Activated CD8-positive, alpha-beta memory T cell treated with anti-CD3 and anti-CD28 coated beads, Interleukin-2, amount 10 ng/mL, durations not matched to agents 7 days and 5 days (primary cell): ENCODE measurements at regions not wholly inside any gene's neighbourhood (a gene's known extent, or its start where the extent isn't known, plus 50 kb on each side); places are given as distances from the start of the nearest gene placed in this dataset.

ENCODE experiments used
- ATAC-seq: fragments of 150-1000 bp; cut with Tn5 transposase; one replicate; pipeline ENCODE4 v1.10.0; 2021; ENCODE audit warnings: moderate library complexity
- CTCF ChIA-PET: fragments of 350-600 bp; sonication (Branson Sonifier 250); formaldehyde crosslinking; loops from one replicate; lab custom pipeline; 2021; ENCODE audit warnings: antibody characterized with exemption; lab: Charles Lee
- DNase-seq: peaks from one replicate; pipeline ENCODE4 v3.0.0-alpha.2; 2020
- H3K27ac Mint-ChIP-seq: one replicate; pipeline ENCODE4 v1.8.0; 2021; ENCODE audit warnings: mild to moderate bottlenecking, mixed read lengths
- H3K27me3 Mint-ChIP-seq: one replicate; pipeline ENCODE4 v1.8.0; 2021; ENCODE audit warnings: mixed read lengths
- H3K36me3 Mint-ChIP-seq: one replicate; pipeline ENCODE4 v1.8.0; 2021; ENCODE audit warnings: mild to moderate bottlenecking, mixed read lengths
- H3K4me1 Mint-ChIP-seq: one replicate; pipeline ENCODE4 v1.8.0; 2021; ENCODE audit warnings: mixed read lengths
- H3K4me3 Mint-ChIP-seq: one replicate; pipeline ENCODE4 v1.8.0; 2021; ENCODE audit warnings: mild to moderate bottlenecking, moderate library complexity, mixed read lengths
- H3K9me3 Mint-ChIP-seq: one replicate; pipeline ENCODE4 v1.8.0; 2022; ENCODE audit warnings: low read depth, mixed read lengths

DNA sequence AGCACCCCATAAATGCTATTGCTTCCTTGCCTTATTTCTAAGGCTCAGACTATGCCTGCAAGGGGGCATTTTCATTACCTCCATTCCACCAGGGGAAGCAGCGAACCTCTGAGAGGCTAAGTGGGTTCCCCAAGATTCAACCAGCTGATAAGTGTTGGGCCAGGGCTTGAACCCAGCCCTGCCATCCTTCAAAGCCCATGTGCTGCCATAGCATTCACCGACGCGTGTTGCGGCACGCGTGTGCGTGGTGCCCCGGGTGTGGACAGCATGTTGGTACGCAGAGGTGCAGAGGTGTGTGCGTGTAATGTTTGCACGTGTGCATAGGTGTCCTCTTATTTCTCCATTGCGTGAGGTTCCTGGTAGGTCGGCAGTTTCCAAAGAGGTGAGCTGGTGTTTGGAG, 66.0 kb upstream of the PPARA start:
- Mint-ChIP-seq H3K36me3 (no peaks in the 10 kb centered on the region), H3K4me1 (no peaks in the 10 kb centered on the region), H3K27me3 (no peaks in the 10 kb centered on the region), H3K27ac (no peak overlapping the region), H3K9me3 (no peaks in the 10 kb centered on the region), H3K4me3 (no peak overlapping the region)
- no peak for ATAC-seq
- CTCF ChIA-PET: no interaction called here
- DNase-seq: no peak

DNA sequence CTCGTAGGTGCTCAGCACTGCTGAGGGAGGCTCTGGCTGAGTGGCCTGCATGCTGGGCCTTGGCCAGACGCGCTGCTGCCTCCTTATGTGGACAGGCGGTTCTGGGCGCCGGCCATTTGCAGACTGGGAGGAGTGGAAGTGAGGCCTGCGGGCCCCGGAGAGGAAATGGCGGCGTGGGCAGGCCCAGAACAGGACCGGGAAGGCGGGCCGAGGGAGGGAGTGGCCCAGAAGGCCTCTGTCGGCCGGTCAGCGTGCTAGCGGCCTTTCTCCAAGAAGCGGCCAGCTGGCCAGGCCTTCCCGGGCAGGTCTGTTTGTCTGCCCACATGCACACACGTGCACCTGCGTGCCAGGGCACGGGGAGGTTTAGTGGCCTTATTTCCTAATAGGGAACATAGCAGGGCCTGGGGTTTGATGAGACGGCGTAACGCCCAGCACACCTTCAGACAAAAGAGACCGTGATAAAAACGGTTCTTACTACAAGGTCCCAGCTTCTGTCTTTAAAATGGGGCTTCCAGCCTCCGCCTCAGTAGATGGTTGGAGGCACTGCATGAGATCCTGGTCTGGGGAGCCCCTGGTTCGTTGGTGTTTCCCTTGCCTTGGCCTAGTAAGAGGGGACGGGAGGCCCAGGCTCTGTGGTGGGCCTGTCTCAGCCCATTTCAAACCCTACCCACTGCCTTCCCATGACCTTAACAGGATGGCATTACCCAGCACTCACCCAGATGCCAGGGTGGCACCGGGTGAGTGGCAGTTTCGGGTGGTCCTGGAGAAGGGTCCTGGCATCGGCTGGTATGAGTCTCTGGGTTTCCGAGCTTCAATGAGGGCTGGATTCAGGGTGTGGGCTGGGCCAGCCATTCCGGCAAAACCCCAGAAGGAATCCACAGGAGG, 65.1 kb upstream of the PPARA start:
- no peaks in the 10 kb centered on the region for H3K9me3 Mint-ChIP-seq
- DNase-seq (no peak), ATAC-seq (no peak)
- H3K27me3 Mint-ChIP-seq: no peaks in the 10 kb centered on the region
- no peak overlapping the region for H3K27ac Mint-ChIP-seq
- no peaks in the 10 kb centered on the region for H3K4me1 Mint-ChIP-seq
- CTCF ChIA-PET: no interaction called here
- no peaks in the 10 kb centered on the region for H3K36me3 Mint-ChIP-seq
- H3K4me3 Mint-ChIP-seq: no peak overlapping the region

DNA sequence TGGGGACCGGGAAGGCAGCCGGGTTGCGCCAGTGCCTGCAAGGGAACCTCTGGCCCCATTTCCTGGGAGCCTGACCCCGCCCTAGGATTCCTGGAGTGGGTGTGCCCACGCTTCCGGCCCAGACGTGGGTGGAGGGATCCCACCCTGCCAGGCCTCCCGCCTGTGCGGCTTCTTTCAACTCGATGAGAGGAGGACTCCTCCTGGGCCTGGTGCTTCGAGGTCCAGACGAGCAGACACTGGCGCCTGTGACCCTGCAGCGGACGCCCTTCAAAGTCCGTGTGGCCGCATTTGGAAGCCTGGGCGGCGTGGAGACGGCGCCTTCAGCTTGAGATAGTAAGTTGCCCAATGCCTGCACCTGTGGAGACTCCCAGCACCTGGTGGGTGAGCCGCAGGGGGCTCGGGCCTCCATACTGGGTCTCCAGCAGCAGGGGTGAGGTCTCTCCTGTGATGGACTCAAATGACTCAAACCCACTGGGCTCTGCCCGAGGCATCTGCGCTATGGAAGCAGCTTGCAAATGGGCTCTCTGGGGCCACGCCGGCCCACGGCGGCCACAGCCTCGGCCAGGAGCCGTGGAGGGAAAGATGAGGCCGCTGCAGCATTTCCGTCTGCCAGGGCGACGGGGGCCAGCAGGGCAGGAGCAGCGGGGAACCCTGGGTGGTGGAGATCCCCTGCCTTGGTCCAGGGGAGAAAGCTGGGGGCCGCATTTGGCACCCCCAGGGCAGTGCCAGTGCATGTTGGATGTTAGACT, 64.3 kb upstream of the PPARA start:
- Mint-ChIP-seq H3K9me3 (no peaks in the 10 kb centered on the region), H3K27ac (no peak overlapping the region), H3K4me3 (no peak overlapping the region), H3K36me3 (no peaks in the 10 kb centered on the region), H3K4me1 (peaks cover 2% of the 10 kb centered on the region), H3K27me3 (no peaks in the 10 kb centered on the region)
- ATAC-seq: no peak
- no peak for DNase-seq
- CTCF ChIA-PET: no interaction called here

DNA sequence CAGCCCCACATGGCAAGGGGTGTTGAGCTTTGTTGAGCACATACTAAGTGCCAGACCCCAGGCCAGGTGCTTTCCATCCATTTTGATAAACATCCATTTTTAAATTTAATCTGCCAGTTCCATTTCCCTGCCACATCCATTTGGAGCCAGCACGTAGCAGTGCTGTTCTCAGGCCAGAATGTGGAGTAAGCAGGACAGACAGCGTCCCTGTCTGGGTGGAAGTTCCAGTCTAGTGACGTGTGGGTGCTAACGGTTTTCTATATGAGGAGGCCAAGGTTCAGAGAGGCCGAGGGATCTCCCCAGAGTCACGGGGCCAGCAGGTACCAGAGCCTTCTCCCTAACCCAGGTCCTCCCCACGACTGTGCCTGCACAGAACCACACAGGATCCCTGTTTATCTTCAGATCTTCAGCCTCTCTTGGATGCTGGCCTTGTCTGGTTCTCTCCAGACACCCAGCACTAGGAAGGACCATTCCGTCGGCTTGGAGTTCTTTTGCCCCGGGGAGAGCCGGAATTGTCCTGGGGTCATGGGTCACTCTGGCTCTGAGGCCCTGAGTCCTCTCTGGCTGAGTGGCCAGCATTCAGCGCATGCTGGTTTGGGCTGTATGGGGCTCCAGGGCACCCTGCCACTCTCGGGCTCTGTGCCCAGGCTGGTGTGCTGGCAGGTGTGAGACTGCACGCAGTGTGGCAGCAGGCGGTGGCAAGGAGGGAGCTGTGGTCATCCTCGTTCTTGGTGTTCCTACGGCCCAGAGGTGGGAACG, 63.6 kb upstream of the PPARA start:
- Mint-ChIP-seq H3K27me3 (no peaks in the 10 kb centered on the region), H3K4me3 (no peak overlapping the region), H3K27ac (no peak overlapping the region), H3K36me3 (no peaks in the 10 kb centered on the region), H3K4me1 (peaks cover 8% of the 10 kb centered on the region), H3K9me3 (no peaks in the 10 kb centered on the region)
- DNase-seq (no peak), ATAC-seq (no peak)
- CTCF ChIA-PET: no interaction called here

DNA sequence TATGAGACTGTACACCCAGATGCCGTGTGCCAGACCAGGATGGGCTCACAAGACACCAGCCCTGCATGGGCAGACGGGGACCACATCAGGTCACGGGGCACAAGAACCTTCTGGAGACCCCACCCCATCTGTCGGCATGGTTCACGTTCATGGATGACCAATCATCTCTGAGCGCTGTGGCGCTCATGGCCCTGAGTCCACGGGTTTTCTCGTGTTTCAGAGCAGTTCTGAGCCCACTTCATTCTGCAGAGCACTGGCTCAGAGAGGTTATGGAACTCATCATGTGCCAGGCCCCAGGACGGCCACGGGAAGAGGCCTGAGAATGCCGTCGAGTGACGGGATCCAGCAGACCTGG, 63.0 kb upstream of the PPARA start:
- Mint-ChIP-seq H3K4me1 (peaks cover 8% of the 10 kb centered on the region), H3K9me3 (no peaks in the 10 kb centered on the region), H3K27ac (no peak overlapping the region), H3K36me3 (no peaks in the 10 kb centered on the region), H3K27me3 (no peaks in the 10 kb centered on the region), H3K4me3 (no peak overlapping the region)
- ATAC-seq (no peak), DNase-seq (no peak)
- CTCF ChIA-PET: no interaction called here

DNA sequence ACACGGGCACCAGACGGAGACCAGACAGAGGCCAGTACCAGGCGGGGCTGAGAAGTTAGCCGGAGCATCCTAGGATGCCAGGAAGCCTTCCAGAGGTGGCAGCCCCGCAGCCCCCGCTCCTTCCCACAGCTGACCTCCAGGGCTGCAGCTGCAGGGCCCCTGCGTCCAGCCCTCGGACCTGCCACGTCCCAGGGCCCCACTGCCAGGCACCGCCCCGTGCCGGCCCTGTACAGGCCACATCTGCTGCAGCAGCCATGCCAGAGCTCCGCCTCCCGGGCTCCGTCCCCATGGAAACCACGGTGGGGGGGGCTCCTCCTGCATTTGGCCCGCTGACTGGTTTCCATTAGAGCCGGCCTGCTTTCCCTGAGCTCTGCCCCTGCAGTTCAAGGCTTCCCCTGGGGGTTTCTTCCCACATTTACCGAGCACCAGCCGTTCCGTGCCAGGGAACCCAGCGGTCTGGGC, 62.5 kb upstream of the PPARA start:
- Mint-ChIP-seq H3K4me3 (no peak overlapping the region), H3K27ac (no peak overlapping the region), H3K27me3 (no peaks in the 10 kb centered on the region), H3K4me1 (peaks cover 8% of the 10 kb centered on the region), H3K36me3 (no peaks in the 10 kb centered on the region), H3K9me3 (no peaks in the 10 kb centered on the region)
- no peak for ATAC-seq
- CTCF ChIA-PET: no interaction called here
- DNase-seq: no peak

DNA sequence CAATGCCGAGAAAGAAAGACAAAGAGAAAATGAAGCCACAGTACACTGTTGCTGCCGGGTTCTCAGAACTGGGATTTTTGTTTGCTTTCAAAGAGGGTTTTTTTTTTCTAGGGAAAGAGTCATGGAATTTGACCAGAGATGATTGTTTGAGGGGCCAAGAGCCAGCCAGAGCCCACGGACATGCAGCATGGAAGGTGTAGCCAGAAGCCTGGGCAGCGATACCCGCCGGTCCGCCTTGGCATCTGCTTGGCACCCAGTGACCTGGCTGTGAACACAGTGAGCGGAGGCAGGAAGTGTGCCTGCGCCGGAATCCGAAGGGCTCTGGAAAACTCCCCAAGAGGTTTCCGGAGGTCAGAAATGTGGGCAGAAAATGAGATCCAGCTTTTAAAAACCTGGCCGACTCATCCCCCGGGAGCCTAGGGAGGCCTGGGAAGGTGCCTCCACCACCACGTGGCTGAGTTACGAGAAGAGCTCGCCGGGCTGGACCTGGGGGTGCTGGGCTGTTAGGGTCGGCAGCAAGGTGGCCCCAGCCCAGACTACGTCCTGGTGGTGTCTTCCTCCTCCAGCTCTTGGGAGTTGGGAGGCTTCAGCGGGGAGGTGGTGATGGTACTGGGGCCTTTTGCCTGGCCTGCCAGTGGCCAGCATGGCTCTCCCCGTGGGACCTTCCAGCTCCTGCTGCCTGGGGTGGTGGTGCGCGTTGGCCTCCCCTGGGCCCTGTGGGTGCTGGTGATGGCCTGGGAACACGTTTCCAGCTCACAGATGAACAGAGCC, 61.6 kb upstream of the PPARA start:
- CTCF ChIA-PET: interaction anchor here (0.5 to 1.7 kb wide), 4 partner anchors 28 to 82 kb away, joined by 3 to 6 read pairs (median 5); no protein-coding TSS in a partner anchor
- Mint-ChIP-seq H3K27ac (no peak overlapping the region), H3K9me3 (no peaks in the 10 kb centered on the region)

DNA sequence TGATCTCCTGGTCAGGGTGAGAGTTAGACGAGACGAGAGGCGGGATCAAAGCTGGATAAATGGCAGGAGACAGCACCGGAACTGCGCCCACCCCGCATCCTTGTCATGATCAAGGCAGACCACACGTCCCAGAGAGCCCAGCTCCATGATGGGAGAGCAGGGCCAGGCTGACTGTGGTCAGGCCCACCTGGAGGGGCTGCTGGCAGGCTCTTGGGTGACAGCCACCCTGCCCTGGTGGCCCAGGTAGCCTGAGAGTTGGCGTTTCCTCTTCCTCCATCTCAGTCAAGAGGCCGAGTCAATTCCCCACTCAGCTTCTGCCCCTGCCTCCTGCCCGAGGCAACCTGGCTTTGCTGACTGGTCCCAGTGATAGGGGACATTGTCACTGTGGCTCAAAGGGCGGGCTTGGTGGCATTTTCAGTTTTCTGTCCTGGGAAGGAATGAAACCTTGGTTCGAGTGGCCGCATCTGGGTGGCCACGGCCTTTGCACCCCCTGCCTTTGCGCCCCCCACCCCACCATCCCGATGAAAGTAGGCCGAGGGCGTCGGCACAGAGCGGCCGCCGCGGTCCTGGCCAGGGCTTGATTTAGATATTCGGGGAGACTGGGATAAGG, 60.8 kb upstream of the PPARA start:
- CTCF ChIA-PET: interaction anchor here (0.5 to 1.7 kb wide), 4 partner anchors 27 to 83 kb away, joined by 3 to 6 read pairs (median 5); no protein-coding TSS in a partner anchor
- H3K27ac Mint-ChIP-seq: no peak overlapping the region
- ATAC-seq: no peak
- H3K4me3 Mint-ChIP-seq: no peak overlapping the region
- no peaks in the 10 kb centered on the region for H3K9me3 Mint-ChIP-seq
- H3K36me3 Mint-ChIP-seq: no peaks in the 10 kb centered on the region
- H3K27me3 Mint-ChIP-seq: no peaks in the 10 kb centered on the region
- no peak for DNase-seq
- H3K4me1 Mint-ChIP-seq: peaks cover 8% of the 10 kb centered on the region

More for the DNA sequence above, 61.6 kb upstream of the PPARA start:
- DNase-seq (no peak), ATAC-seq (no peak)
- Mint-ChIP-seq H3K36me3 (no peaks in the 10 kb centered on the region), H3K27me3 (no peaks in the 10 kb centered on the region), H3K4me1 (peaks cover 8% of the 10 kb centered on the region), H3K4me3 (no peak overlapping the region)

DNA sequence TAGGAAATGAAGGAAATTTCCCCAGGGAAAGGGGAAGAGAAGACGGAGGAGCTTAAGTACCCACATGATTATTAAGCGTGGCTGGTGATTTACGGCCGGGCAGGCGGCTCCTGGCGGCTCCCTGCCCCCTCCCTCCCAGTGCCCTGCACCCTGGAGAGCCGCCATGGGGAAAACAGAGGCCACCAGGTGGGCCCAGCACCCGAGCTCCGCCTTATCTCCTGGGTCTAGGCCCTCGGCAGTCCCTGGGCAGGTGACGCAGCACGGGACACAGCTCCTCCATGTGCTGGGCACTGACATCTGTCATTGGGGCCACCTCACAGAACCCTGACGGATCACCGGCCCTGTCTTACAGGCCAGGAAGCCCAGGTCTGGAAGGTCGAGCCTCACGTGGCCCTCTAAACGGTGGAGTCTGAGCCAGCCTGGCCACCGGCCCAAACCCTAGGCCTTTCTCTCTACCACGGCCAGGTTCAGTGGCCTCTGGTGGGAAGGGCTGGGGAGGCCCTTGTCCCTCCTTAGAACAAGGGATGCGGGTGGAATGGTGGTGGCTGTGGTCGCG, 60.2 kb upstream of the PPARA start:
- no peak for ATAC-seq
- no peaks in the 10 kb centered on the region for H3K36me3 Mint-ChIP-seq
- H3K4me3 Mint-ChIP-seq: no peak overlapping the region
- H3K27me3 Mint-ChIP-seq: no peaks in the 10 kb centered on the region
- CTCF ChIA-PET: interaction anchor here (1.3 to 1.7 kb wide), 3 partner anchors 27 to 83 kb away, joined by 5 to 6 read pairs (median 5); no protein-coding TSS in a partner anchor
- H3K27ac Mint-ChIP-seq: no peak overlapping the region
- no peak for DNase-seq
- H3K4me1 Mint-ChIP-seq: peaks cover 8% of the 10 kb centered on the region
- no peaks in the 10 kb centered on the region for H3K9me3 Mint-ChIP-seq

DNA sequence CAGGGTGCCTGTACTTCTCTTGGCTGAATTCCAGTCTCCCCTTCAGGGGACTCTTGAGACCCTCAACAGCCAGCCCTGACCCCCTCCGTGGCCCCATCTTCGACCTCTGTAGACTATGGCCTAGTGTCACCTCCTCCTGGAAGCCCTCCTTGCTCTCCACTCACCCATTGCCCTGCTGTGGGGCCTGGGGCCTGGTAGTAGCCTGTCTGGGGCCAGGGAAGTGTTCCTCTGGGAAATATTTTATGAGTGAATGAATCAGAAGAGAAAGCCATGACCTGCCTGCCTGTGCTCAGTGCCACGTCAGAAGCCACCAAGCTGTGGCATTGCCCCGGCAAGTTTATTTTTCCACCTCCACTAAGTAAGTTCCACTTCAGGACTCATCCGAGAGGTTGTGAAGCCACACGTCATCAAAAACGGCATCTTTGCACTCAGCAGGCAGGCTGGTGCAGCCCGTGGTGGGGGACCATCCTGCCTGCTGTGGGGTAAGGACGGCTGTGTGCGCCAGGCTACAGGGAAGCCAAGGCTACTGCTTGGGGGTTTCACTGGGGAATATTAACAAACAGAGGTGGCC, 59.6 kb upstream of the PPARA start:
- CTCF ChIA-PET: interaction anchor here (0.8 kb wide), 1 partner anchor 84 kb away, joined by 3 read pairs; no protein-coding TSS in a partner anchor
- Mint-ChIP-seq H3K27me3 (no peaks in the 10 kb centered on the region), H3K4me1 (peaks cover 8% of the 10 kb centered on the region), H3K27ac (no peak overlapping the region), H3K9me3 (no peaks in the 10 kb centered on the region), H3K4me3 (no peak overlapping the region), H3K36me3 (no peaks in the 10 kb centered on the region)
- ATAC-seq (no peak), DNase-seq (no peak)

DNA sequence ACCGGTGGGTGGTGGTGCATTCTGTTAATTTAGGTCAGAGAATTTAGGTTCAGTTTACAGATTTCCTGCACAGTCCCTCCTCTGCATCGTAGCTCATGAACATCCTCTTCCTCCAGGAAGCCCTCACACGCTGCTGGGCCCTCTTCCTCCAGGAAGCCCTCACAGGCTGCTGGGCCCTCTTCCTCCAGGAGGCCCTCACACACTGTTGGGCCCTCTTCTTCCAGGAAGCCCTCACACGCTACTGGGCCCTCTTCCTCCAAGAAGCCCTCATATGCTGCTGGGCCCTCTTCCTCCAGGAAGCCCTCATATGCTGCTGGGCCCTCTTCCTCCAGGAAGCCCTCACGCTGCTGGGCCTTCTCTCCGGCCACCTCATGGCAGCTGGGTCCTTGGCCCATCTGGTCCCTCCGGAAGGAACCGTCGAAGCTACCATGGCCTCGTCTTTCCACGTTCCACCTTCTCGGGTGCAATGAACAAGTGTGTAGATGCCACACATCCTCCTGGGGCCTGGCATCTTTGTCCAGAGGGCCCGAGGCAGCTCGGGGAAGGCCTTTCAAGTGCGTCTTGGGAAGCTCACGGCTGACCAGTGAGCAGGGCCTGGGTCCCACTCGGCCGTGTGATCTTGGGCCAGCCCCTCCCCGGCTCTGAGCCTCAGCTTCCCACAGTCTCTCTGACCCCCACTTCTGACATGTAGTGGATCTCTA, 58.9 kb upstream of the PPARA start:
- Mint-ChIP-seq H3K9me3 (no peaks in the 10 kb centered on the region), H3K36me3 (no peaks in the 10 kb centered on the region)
- no peak for ATAC-seq

More for the DNA sequence above, 58.9 kb upstream of the PPARA start:
- H3K27me3 Mint-ChIP-seq: no peaks in the 10 kb centered on the region
- peaks cover 8% of the 10 kb centered on the region for H3K4me1 Mint-ChIP-seq
- DNase-seq: no peak
- CTCF ChIA-PET: interaction anchor here (0.8 kb wide), 1 partner anchor 85 kb away, joined by 3 read pairs; no protein-coding TSS in a partner anchor
- no peak overlapping the region for H3K4me3 Mint-ChIP-seq
- H3K27ac Mint-ChIP-seq: no peak overlapping the region
